ENCODE measurements at regions not wholly inside any gene's neighbourhood (a gene's known extent, or its start where the extent isn't known, plus 50 kb on each side); places are given as distances from the start of the nearest gene placed in this dataset.

DNA sequence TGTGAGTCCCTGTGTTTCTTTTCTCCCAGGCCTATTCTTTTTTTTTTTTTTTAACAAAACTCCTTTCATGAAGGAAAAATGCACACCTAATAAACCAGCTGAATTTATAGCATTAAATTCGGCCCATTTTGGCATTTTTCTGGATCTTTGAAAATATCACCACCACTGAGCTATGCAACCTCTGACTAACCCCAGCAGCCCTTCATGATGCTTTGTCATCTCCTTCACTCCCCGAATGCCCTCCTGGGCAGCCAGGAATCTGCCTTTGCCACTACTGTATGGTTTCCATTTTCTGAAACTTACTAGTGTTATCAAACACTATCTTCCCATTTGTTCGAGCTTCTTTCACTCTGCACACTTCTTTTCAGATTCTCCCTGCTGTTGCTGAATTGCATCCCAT lies 97.9 kb downstream of the ZNF280B start:
- no peak overlapping the region for H3K4me3 ChIP-seq

DNA sequence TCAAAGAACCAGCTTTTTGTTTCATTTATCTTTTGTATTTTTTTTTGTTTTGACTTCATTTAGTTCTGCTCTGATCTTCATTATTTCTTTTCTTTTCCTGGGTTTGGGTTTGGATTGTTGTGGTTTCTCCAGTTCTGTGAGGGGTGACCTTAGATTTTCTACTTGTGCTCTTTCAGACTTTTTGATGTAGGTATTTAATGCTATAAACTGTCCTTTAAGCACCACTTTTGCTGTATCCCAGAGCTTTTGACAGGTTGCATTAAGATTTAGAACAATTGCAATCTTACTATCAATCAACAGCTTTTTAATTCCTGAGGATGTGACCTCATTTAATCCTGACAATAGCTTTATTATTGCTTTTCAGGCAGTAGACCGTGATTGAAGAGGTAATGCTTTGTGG lies 94.3 kb downstream of the ZNF280B start:
- no peaks in the 10 kb centered on the region for H3K27me3 ChIP-seq
- H3K36me3 ChIP-seq = no peaks in the 10 kb centered on the region
- H3K27ac ChIP-seq = no peak overlapping the region
- WGBS (ENCODE audit: insufficient coverage, low coverage, low lambda C conversion rate, missing lambda C conversion rate) = 33% methylated on average over 1 of the region's 1 CpG
- DNase-seq (no peak), ATAC-seq (no peak)
- TF ChIP-seq POLR2A (IDR thresholded peaks at IDR 0.05) = no peak
- TF ChIP-seq, protein P1, sequence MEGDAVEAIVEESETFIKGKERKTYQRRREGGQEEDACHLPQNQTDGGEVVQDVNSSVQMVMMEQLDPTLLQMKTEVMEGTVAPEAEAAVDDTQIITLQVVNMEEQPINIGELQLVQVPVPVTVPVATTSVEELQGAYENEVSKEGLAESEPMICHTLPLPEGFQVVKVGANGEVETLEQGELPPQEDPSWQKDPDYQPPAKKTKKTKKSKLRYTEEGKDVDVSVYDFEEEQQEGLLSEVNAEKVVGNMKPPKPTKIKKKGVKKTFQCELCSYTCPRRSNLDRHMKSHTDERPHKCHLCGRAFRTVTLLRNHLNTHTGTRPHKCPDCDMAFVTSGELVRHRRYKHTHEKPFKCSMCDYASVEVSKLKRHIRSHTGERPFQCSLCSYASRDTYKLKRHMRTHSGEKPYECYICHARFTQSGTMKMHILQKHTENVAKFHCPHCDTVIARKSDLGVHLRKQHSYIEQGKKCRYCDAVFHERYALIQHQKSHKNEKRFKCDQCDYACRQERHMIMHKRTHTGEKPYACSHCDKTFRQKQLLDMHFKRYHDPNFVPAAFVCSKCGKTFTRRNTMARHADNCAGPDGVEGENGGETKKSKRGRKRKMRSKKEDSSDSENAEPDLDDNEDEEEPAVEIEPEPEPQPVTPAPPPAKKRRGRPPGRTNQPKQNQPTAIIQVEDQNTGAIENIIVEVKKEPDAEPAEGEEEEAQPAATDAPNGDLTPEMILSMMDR (IDR thresholded peaks at IDR 0.05) = no peak
- H3K9me3 ChIP-seq = no peaks in the 10 kb centered on the region
- intact Hi-C loops (cut with DNase I) = no loop called here
- no peak overlapping the region for H3K4me3 ChIP-seq
- no peaks in the 10 kb centered on the region for H3K4me1 ChIP-seq

More for the DNA sequence above, 97.9 kb downstream of the ZNF280B start:
- WGBS (ENCODE audit: insufficient coverage, low coverage, low lambda C conversion rate, missing lambda C conversion rate) = 61% methylated on average over 3 of the region's 3 CpGs
- DNase-seq = no peak
- TF ChIP-seq POLR2A (IDR thresholded peaks at IDR 0.05) = no peak
- TF ChIP-seq, protein P1 (IDR thresholded peaks at IDR 0.05) = no peak
- no peaks in the 10 kb centered on the region for H3K4me1 ChIP-seq
- H3K36me3 ChIP-seq = no peaks in the 10 kb centered on the region
- no peaks in the 10 kb centered on the region for H3K27me3 ChIP-seq
- H3K27ac ChIP-seq = no peak overlapping the region
- no peaks in the 10 kb centered on the region for H3K9me3 ChIP-seq
- no peak for ATAC-seq
- intact Hi-C loops (cut with DNase I) = no loop called here

DNA sequence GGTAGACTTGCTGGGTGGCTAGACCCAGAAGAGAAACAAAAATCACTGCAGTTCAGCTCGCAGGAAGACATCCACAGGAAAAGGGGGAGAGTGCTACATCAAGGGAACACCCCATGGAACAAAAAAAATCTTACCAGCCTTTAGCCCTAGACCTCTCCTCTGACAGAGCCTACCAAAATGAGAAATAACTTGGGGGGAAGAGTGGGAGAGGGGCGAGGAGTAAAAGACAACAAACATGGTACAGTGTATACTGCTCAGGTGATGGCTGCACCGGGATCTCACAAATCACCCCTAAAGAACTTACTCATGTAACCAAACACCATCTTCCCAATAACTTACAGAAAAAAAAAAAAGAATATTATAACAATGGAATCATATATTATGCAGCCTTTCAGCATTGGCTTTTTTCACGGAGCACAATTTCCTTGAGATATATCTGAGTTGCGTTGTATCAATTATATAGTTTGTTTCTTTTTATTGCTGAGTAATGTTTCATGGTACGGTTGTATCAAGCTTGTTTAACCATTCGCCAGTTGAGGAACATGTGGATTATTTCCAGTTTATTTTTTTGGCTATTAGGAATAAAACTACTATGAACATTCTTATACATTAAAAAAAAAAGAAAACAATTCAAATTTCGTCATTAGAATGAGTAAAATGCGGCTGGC lies 90.9 kb downstream of the ZNF280B start:
- Histone ChIP-seq H3K27me3 (no peaks in the 10 kb centered on the region), H3K4me1 (no peaks in the 10 kb centered on the region), H3K36me3 (no peaks in the 10 kb centered on the region), H3K9me3 (no peaks in the 10 kb centered on the region), H3K4me3 (no peak overlapping the region), H3K27ac (no peak overlapping the region)
- WGBS (ENCODE audit: insufficient coverage, low coverage, low lambda C conversion rate, missing lambda C conversion rate) = 66% methylated on average over 9 of the region's 9 CpGs
- ATAC-seq (no peak), DNase-seq (no peak)
- intact Hi-C loops (cut with DNase I) = no loop called here
- TF ChIP-seq, protein P1 (IDR thresholded peaks at IDR 0.05) = no peak
- TF ChIP-seq POLR2A (IDR thresholded peaks at IDR 0.05) = no peak

DNA sequence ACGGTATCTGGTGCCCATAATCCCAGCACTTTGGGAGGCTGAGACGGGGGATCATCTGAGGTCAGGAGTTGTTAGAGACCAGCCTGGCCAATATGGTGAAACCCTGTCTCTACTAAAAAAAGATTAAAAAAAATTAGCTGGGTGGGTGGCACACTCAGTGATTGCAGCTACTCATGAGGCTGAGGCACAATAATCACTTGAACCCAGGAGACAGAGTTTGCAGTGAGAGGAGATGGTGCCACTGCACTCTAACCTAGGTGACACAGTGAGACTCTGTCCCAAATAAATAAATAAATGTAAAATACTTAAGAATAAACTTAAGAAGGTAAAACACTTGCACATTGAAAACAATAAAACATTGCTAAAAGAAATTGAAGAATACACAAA lies 90.4 kb downstream of the ZNF280B start:
- WGBS (ENCODE audit: insufficient coverage, low coverage, low lambda C conversion rate, missing lambda C conversion rate) = 73% methylated on average over 2 of the region's 2 CpGs
- no peaks in the 10 kb centered on the region for H3K27me3 ChIP-seq
- TF ChIP-seq, protein P1 (IDR thresholded peaks at IDR 0.05) = no peak
- no peak for TF ChIP-seq POLR2A (IDR thresholded peaks at IDR 0.05)
- H3K27ac ChIP-seq = no peak overlapping the region
- H3K4me3 ChIP-seq = no peak overlapping the region
- ATAC-seq (no peak), DNase-seq (no peak)
- no peaks in the 10 kb centered on the region for H3K4me1 ChIP-seq
- no peaks in the 10 kb centered on the region for H3K9me3 ChIP-seq
- no peaks in the 10 kb centered on the region for H3K36me3 ChIP-seq
- intact Hi-C loops (cut with DNase I) = no loop called here

DNA sequence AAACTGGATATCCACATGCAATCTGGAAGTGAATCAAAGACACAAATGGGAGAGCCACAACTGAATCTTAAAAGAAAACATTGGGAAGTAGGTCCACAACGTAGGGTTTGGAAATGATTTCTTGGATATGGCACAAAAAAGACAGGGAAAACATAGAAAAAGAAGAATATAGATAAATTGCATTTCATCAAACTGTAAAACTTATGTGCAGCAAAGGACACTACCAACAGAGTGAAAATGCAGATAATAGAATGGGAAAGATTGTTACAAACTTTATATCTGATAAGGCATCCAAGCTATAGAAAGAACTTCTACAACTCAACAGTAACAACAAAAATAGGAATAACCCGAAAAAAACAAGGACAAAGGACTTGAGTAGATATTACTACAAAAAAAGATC lies 89.6 kb downstream of the ZNF280B start:
- H3K36me3 ChIP-seq = no peaks in the 10 kb centered on the region
- WGBS (ENCODE audit: insufficient coverage, low coverage, low lambda C conversion rate, missing lambda C conversion rate) = 28% methylated on average over 2 of the region's 2 CpGs
- ATAC-seq (no peak), DNase-seq (no peak)
- intact Hi-C loops (cut with DNase I) = no loop called here
- TF ChIP-seq POLR2A (IDR thresholded peaks at IDR 0.05) = no peak
- TF ChIP-seq, protein P1 (IDR thresholded peaks at IDR 0.05) = no peak
- no peak overlapping the region for H3K27ac ChIP-seq
- H3K4me3 ChIP-seq = no peak overlapping the region
- no peaks in the 10 kb centered on the region for H3K27me3 ChIP-seq
- no peaks in the 10 kb centered on the region for H3K4me1 ChIP-seq
- H3K9me3 ChIP-seq = no peaks in the 10 kb centered on the region

Measured in right lobe of liver (tissue), 6 donors.